H7 (cell line): ENCODE measurements at regions not wholly inside any gene's neighbourhood (a gene's known extent, or its start where the extent isn't known, plus 50 kb on each side); places are given as distances from the start of the nearest gene placed in this dataset.
A peak's percentile ranks its signal among the peaks of the same experiment; 100 is the strongest.

ENCODE experiments used
- DNase-seq: peaks from one replicate; pipeline ENCODE4 v3.0.0; 2012
- H3K27me3 ChIP-seq: 2 replicates; pipeline ENCODE4 v1.6.0; 2011; ENCODE audit warnings: mild to moderate bottlenecking, low read length; ENCODE audit not compliant: control insufficient read depth, insufficient read depth
- H3K36me3 ChIP-seq: replicated peaks from 2 replicates; pipeline ENCODE4 v1.5.1; 2011; ENCODE audit warnings: low read length; ENCODE audit not compliant: control insufficient read depth, insufficient read depth
- H3K4me3 ChIP-seq: 2 replicates; pipeline ENCODE4 v1.5.1; 2011; ENCODE audit warnings: low read depth, mild to moderate bottlenecking, control low read depth, low read length, moderate library complexity; ENCODE audit not compliant: insufficient read depth

GRCh38 chr3:176469694-176470205, 727.5 kb downstream of the TBL1XR1 start:
- Histone ChIP-seq H3K36me3 (no peaks in the 10 kb centered on the region), H3K27me3 (peaks cover 7% of the 10 kb centered on the region; the same call in 1 of the 2 replicates), H3K4me3 (no peak overlapping the region)
- no peak for DNase-seq

DNA sequence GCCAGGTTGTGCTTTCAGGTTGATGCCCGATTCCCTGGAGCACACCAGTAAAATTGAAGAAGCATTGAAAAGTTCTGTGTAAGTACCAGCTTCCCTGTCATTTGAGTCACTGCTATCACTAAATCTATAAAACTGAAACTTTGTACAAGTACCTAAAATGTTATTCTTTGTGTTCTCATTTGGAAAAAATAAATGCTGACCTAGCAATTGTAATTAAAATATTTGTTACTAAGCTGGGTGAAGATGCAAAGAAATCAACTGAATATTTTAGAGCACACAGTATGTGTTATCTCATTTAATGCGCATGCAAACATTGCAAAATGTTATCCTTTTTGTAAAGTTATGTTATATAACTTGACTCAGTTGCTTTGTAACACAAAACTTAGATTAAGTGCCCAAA, 733.7 kb downstream of the TBL1XR1 start:
- no peak for DNase-seq
- H3K36me3 ChIP-seq = no peaks in the 10 kb centered on the region
- H3K4me3 ChIP-seq = no peak overlapping the region
- H3K27me3 ChIP-seq = peaks cover 4% of the 10 kb centered on the region; the same call in 1 of the 2 replicates

DNA sequence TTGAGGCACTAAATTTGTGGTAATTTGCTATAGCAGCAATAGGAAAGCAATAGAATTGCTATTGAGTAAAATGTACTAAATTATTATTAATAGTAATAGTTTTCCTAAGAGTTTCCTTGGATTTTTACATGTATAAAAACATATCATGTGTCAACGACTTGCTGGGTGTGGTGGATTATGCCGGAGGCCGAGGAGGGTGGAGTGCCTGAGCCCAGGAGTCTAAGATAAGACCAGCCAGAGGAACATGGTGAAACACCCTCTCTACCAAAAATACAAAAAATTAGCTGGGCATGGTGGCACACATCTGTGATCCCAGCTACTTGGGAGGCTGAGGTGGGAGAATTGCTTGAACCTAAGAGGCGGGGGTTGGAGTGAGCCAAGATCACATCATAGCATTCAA, 749.9 kb downstream of the TBL1XR1 start:
- Histone ChIP-seq H3K27me3 (no peaks in the 10 kb centered on the region), H3K4me3 (no peak overlapping the region), H3K36me3 (no peaks in the 10 kb centered on the region)
- no peak for DNase-seq

DNA sequence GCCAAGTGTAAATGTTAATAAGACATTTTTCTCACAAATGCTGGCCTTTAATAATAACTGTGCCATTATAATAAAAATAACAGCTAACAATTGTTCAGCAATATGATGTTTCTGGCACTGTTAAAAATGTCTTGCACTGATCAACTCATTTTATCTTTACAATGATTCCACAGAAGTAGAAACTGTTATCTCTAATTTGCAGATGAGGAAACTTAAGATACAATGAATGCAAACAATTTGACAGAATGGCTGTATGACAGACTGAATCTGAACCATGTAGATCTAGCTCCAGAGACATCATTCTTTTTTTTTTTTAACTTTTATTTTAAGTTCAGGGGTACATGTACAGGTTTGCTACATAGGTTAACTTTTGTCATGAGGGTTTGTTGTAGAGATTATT, 755.0 kb downstream of the TBL1XR1 start:
- Histone ChIP-seq H3K36me3 (no peaks in the 10 kb centered on the region), H3K27me3 (no peaks in the 10 kb centered on the region), H3K4me3 (no peak overlapping the region)
- no peak for DNase-seq

GRCh38 chr3:176439729-176440128, 757.6 kb downstream of the TBL1XR1 start:
- no peak overlapping the region for H3K4me3 ChIP-seq
- DNase-seq = no peak
- no peaks in the 10 kb centered on the region for H3K27me3 ChIP-seq
- H3K36me3 ChIP-seq = no peaks in the 10 kb centered on the region

- DNase-seq = no peak
- H3K4me3 ChIP-seq = no peak overlapping the region
- no peaks in the 10 kb centered on the region for H3K36me3 ChIP-seq
- H3K27me3 ChIP-seq = no peaks in the 10 kb centered on the region
These were observed 765.3 kb downstream of the TBL1XR1 start for GRCh38 chr3:176431991-176432390.

DNA sequence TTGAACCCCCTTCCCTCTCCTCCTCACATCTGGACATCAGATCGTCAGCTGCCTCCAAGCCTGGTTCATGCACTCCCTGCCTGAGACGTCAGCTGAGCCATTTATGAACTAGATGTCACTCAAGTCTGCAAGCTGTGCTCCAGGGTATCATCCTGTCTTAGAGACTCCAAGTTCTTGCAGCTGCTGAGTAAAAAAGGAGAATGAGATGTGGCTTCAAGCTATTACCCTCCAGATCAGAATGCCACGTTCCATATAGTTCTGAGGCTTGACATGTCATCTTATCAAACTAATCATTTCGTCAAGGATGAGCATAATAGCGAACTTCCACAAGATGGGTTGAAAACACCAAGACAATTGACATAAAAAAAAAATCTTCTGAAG, 766.3 kb downstream of the TBL1XR1 start:
- Histone ChIP-seq H3K27me3 (no peaks in the 10 kb centered on the region), H3K36me3 (no peaks in the 10 kb centered on the region)
- DNase-seq = no peak

DNA sequence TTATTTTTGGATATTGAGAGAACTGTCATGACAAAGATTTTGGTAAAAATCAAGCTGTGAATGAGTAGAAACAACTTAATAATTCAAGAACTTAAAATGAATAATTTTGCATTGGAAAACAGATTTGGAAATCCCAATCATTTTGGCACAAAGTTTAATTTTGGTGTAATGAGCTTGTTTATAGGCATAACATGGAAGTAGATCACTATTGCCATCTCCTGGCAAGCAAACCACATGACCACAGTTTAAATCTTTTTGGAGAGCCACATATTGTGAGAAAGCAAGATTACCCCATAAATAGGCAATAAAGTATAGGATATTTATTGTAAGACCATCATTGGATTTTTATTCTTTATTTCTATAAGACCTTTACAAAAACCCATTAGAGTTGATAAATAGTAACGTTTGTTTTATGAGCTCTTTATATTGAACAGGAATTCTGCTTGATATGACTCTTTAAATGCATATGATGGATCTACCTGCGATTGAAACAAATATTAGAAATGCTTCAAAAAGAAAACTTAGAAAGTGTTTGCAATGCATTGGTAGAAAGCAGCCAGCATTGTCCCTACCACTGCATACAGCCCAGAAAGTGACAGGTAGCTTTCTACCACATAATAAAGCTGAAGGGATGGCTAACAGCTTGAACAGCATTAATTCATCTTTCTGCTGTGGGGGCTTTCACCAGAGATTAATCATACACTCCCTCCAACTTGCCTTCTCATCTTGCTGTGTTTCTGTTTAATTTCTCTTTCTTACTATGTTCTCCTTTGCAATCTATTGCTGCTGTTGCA, 766.8 kb downstream of the TBL1XR1 start:
- peak; percentile 18 for DNase-seq
- Histone ChIP-seq H3K27me3 (no peaks in the 10 kb centered on the region), H3K36me3 (no peaks in the 10 kb centered on the region), H3K4me3 (no peak overlapping the region)

More for the DNA sequence above, 766.3 kb downstream of the TBL1XR1 start:
- no peak overlapping the region for H3K4me3 ChIP-seq

- Histone ChIP-seq H3K36me3 (no peaks in the 10 kb centered on the region), H3K27me3 (no peaks in the 10 kb centered on the region), H3K4me3 (no peak overlapping the region)
- peak; percentile 19 for DNase-seq
These were observed 768.7 kb downstream of the TBL1XR1 start for GRCh38 chr3:176428552-176428951.

GRCh38 chr3:176426371-176426770, 770.9 kb downstream of the TBL1XR1 start:
- Histone ChIP-seq H3K36me3 (no peaks in the 10 kb centered on the region), H3K27me3 (no peaks in the 10 kb centered on the region), H3K4me3 (no peak overlapping the region)
- no peak for DNase-seq

DNA sequence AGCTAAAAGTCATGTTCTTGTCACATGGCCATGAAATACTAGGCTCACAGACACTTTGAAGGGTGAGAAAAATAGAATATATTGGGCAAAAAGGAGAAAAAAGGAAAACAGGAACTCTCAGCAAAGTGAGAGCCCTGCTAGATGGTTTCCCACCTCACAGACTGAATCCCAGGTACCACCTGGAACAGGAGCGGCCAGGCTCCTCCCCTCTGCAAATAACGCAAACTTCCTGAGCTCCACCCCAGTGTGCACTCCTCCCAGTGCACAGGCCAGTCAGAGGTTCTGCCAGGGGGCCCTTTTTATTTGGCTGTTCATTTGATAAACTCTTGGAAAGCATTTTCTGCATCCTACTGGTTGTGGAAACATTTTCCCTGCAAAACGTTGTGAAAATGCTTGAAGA, 780.4 kb downstream of the TBL1XR1 start:
- Histone ChIP-seq H3K36me3 (no peaks in the 10 kb centered on the region), H3K27me3 (no peaks in the 10 kb centered on the region), H3K4me3 (no peak overlapping the region)
- DNase-seq = no peak

- Histone ChIP-seq H3K4me3 (no peak overlapping the region), H3K27me3 (no peaks in the 10 kb centered on the region), H3K36me3 (no peaks in the 10 kb centered on the region)
- DNase-seq = no peak
These were observed 781.5 kb downstream of the TBL1XR1 start for GRCh38 chr3:176415661-176416295.

DNA sequence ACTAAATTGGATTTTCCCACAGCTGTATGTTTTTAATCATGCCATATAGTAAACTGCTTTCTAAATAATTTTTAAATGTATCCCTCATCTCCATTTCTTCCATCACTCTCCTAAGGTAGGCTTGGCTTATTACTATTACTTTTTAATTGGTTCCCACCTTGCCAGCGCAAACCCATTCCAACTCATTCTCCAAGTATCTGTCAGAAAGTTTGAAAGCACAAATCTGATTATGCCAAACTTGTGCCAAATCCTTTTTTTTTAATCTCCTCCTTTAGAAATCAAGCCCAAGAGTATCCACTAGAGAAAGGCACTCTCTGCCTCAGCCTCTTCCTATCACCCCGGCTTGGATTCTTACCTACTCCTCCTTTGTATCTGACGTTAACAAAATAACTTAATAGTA, 784.5 kb downstream of the TBL1XR1 start:
- Histone ChIP-seq H3K4me3 (no peak overlapping the region), H3K36me3 (no peaks in the 10 kb centered on the region), H3K27me3 (no peaks in the 10 kb centered on the region)
- DNase-seq = no peak

GRCh38 chr3:176403531-176403930, 793.8 kb downstream of the TBL1XR1 start:
- Histone ChIP-seq H3K27me3 (no peaks in the 10 kb centered on the region), H3K36me3 (no peaks in the 10 kb centered on the region), H3K4me3 (no peak overlapping the region)
- no peak for DNase-seq

DNA sequence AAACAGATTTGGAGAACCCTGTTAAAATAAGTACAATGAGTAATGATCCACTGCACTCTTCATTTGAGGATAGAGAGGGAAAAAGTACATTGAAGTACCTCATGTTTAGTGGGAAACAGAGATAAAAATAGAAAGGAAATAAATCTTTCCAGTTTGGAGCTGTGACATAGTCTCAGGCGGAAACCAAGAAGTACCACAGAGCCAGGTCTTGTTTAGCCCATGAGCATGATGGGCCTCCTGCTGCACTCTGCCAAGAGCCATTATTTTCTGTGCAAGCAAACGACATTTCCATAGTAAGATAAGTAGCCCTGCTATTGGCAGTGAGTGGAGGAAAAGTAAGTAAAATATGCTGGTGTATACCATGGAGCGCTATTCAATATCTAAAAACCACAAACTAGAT, 796.1 kb downstream of the TBL1XR1 start:
- H3K4me3 ChIP-seq = no peak overlapping the region
- H3K27me3 ChIP-seq = no peaks in the 10 kb centered on the region
- H3K36me3 ChIP-seq = no peaks in the 10 kb centered on the region
- no peak for DNase-seq
